Pancreas (tissue), 10 donors: ENCODE measurements at regions not wholly inside any gene's neighbourhood (a gene's known extent, or its start where the extent isn't known, plus 50 kb on each side); places are given as distances from the start of the nearest gene placed in this dataset.

Source experiments
- ATAC-seq, 4 donors: fragments of 200-7000 bp; cut with Tn5 transposase; one replicate each; pipeline versions ENCODE4 v1.8.0 to v1.9.1; 2020; ENCODE audit warnings: mild to moderate bottlenecking in 4 of 4, moderate library complexity in 4 of 4
- DNase-seq, 6 donors: peaks; one replicate each; pipeline ENCODE4 v3.0.0-alpha.2; 2020
- FAIRE-seq: peaks from 2 replicates; lab custom pipeline; 2012; peaks lifted over from hg19 to GRCh38; lab: Jason Lieb, UNC
- H3K27ac ChIP-seq, 4 donors: fragments of 200-600 bp; sonication (generic); 1 replicate in 3 of 4; 2 replicates in 1 of 4; pipeline versions ENCODE4 v1.5.0 to v1.8.0; 2020
- H3K27me3 ChIP-seq, 4 donors: fragments of 200-600 bp; one replicate each; pipeline ENCODE4 v1.8.0; 2021
- H3K36me3 ChIP-seq, 3 donors: fragments of 200-600 bp; sonication (generic) in 1 of 3; one replicate each; pipeline versions ENCODE4 v1.5.0 to v1.8.0; 2020 to 2021
- H3K4me1 ChIP-seq, 3 donors: fragments of 200-600 bp; one replicate each; pipeline ENCODE4 v1.8.0; 2021
- H3K4me3 ChIP-seq, 4 donors: fragments of 200-600 bp; sonication (generic) in 2 of 4; one replicate each; pipeline versions ENCODE4 v1.5.0 to v1.8.0; 2020 to 2021
- H3K9me3 ChIP-seq, 4 donors: fragments of 200-600 bp; one replicate each; pipeline ENCODE4 v1.8.0; 2021
- CTCF ChIP-seq, 4 donors: fragments of 200-600 bp; sonication (generic) in 3 of 4; IDR thresholded peaks; one replicate each; pipeline versions ENCODE4 v1.5.0 to v1.8.0; 2021; ENCODE audit warnings: antibody characterized with exemption in 4 of 4
- WGBS, 2 donors: extraction: QIAGEN DNeasy Blood & Tissue Kit; methylation state at CpG; one replicate each; pipeline ENCODE4 v1.1.7; 2013; 5-methylcytosine and 5-hydroxymethylcytosine counted together
- intact Hi-C, 3 donors: fragments of 100-400 bp; cut with DNase I; formaldehyde crosslinking; loops; one replicate each; pipeline versions ENCODE4 v1.11.1 to v1.14.2; 2022
- donor health status: healthy with polysubstance abuse.
- donor health status: DM: no; HTN: no; CAD: no; lungs with moderate emphysema.
- donor health status: DM: no; HTN: no; CAD: no.
- donor health status: control.
- donor health status: control.
- donor health status: Bipolar disorder and iron deficiency.
- donor health status: DM: yes; HTN: yes; CAD: no.
- donor health status: DM: no; HTN: no; CAD: no.
- donor health status: DM: no; HTN: no; CAD: no.
- donor health status: DM: yes; HTN: yes; CAD: no.

- ATAC-seq (no peak), FAIRE-seq (no peak), DNase-seq (no peak)
- no peak overlapping the region for H3K4me3 ChIP-seq
- intact Hi-C loops: no loop called here
- no peaks in the 10 kb centered on the region for H3K4me1 ChIP-seq
- 60 to 67% methylated on average over 3 of the region's 3 CpGs for WGBS, 2 donors
- H3K27me3 ChIP-seq: no peaks in the 10 kb centered on the region
- TF ChIP-seq CTCF (IDR thresholded peaks at IDR 0.05): no peak
- no peaks in the 10 kb centered on the region for H3K9me3 ChIP-seq
- H3K36me3 ChIP-seq: no peaks in the 10 kb centered on the region
- H3K27ac ChIP-seq: no peak overlapping the region
These were observed 177.8 kb upstream of the PMFBP1 start for GRCh38 chr16:72349719-72350118.

GRCh38 chr16:72332926-72333325, 161.0 kb upstream of the PMFBP1 start:
- Histone ChIP-seq H3K27me3 (no peaks in the 10 kb centered on the region), H3K9me3 (no peaks in the 10 kb centered on the region), H3K4me3 (no peak overlapping the region), H3K36me3 (no peaks in the 10 kb centered on the region), H3K4me1 (no peaks in the 10 kb centered on the region), H3K27ac (no peak overlapping the region)
- 92 to 100% methylated on average over 2 of the region's 2 CpGs for WGBS, 2 donors
- intact Hi-C loops: no loop called here
- TF ChIP-seq CTCF (IDR thresholded peaks at IDR 0.05): no peak
- FAIRE-seq (no peak), ATAC-seq (no peak), DNase-seq (no peak)

GRCh38 chr16:72324578-72324977, 152.6 kb upstream of the PMFBP1 start:
- 80 to 93% methylated on average over 7 of the region's 7 CpGs for WGBS, 2 donors
- no peak for FAIRE-seq

GRCh38 chr16:72317446-72317845, 145.5 kb upstream of the PMFBP1 start:
- no peak for DNase-seq
- TF ChIP-seq CTCF (IDR thresholded peaks at IDR 0.05): no peak

More at GRCh38 chr16:72324578-72324977, 152.6 kb upstream of the PMFBP1 start:
- Histone ChIP-seq H3K27me3 (no peaks in the 10 kb centered on the region), H3K9me3 (no peaks in the 10 kb centered on the region), H3K27ac (no peak overlapping the region), H3K4me1 (no peaks in the 10 kb centered on the region), H3K4me3 (no peak overlapping the region), H3K36me3 (no peaks in the 10 kb centered on the region)
- DNase-seq (no peak), ATAC-seq (no peak)
- intact Hi-C loops: no loop called here
- TF ChIP-seq CTCF (IDR thresholded peaks at IDR 0.05): no peak

GRCh38 chr16:72313903-72314302, 141.9 kb upstream of the PMFBP1 start:
- no peak for TF ChIP-seq CTCF (IDR thresholded peaks at IDR 0.05)

More at GRCh38 chr16:72317446-72317845, 145.5 kb upstream of the PMFBP1 start:
- ATAC-seq (no peak), FAIRE-seq (no peak)
- no peaks in the 10 kb centered on the region for H3K27me3 ChIP-seq
- H3K4me3 ChIP-seq: no peak overlapping the region
- no peak overlapping the region for H3K27ac ChIP-seq
- no peaks in the 10 kb centered on the region for H3K9me3 ChIP-seq
- no peaks in the 10 kb centered on the region for H3K4me1 ChIP-seq
- no peaks in the 10 kb centered on the region for H3K36me3 ChIP-seq
- WGBS, 2 donors: 43 to 59% methylated on average over 2 of the region's 2 CpGs
- intact Hi-C loops: no loop called here

More at GRCh38 chr16:72313903-72314302, 141.9 kb upstream of the PMFBP1 start:
- DNase-seq: no peak
- no peak for FAIRE-seq
- 67 to 80% methylated on average over 2 of the region's 2 CpGs for WGBS, 2 donors
- Histone ChIP-seq H3K9me3 (no peaks in the 10 kb centered on the region), H3K4me3 (no peak overlapping the region), H3K36me3 (no peaks in the 10 kb centered on the region), H3K27me3 (no peaks in the 10 kb centered on the region), H3K4me1 (no peaks in the 10 kb centered on the region), H3K27ac (no peak overlapping the region)
- intact Hi-C loops: no loop called here
- ATAC-seq: no peak
